GM23248 (cell line): ENCODE measurements at regions not wholly inside any gene's neighbourhood (a gene's known extent, or its start where the extent isn't known, plus 50 kb on each side); places are given as distances from the start of the nearest gene placed in this dataset.

Source experiments
- DNase-seq: peaks from one replicate; pipeline ENCODE4 v3.0.0-alpha.2; 2015
- H2AFZ ChIP-seq: fragments of 200-600 bp; sonication (generic); 2 replicates; pipeline ENCODE4 v1.6.1; 2016; ENCODE audit warnings: antibody characterized with exemption
- H3F3A ChIP-seq: fragments of 200-600 bp; sonication (generic); 2 replicates; pipeline ENCODE4 v1.6.1; 2016; ENCODE audit warnings: mild to moderate bottlenecking, antibody characterized with exemption, mixed run types; ENCODE audit not compliant: insufficient read depth
- H3K27ac ChIP-seq: fragments of 200-600 bp; sonication (generic); 2 replicates; pipeline ENCODE4 v1.5.1; 2016; ENCODE audit warnings: mild to moderate bottlenecking
- H3K27me3 ChIP-seq: fragments of 200-600 bp; sonication (generic); replicated peaks from 2 replicates; pipeline ENCODE4 v1.6.1; 2016; ENCODE audit warnings: mild to moderate bottlenecking; ENCODE audit not compliant: insufficient read depth
- H3K36me3 ChIP-seq: fragments of 200-600 bp; sonication (generic); 2 replicates; pipeline ENCODE4 v1.6.1; 2016; ENCODE audit warnings: low read depth, mild to moderate bottlenecking
- H3K4me1 ChIP-seq: fragments of 200-600 bp; sonication (generic); 2 replicates; pipeline ENCODE4 v1.6.1; 2016; ENCODE audit warnings: mild to moderate bottlenecking; ENCODE audit not compliant: insufficient read depth
- H3K4me2 ChIP-seq: fragments of 200-600 bp; sonication (generic); one replicate; pipeline ENCODE4 v1.6.1; 2016; ENCODE audit warnings: mild to moderate bottlenecking; ENCODE audit not compliant: unreplicated experiment
- H3K4me3 ChIP-seq: fragments of 200-600 bp; sonication (generic); 2 replicates; pipeline ENCODE4 v1.5.1; 2016; ENCODE audit warnings: mild to moderate bottlenecking
- H3K79me2 ChIP-seq: fragments of 200-600 bp; sonication (generic); 2 replicates; pipeline ENCODE4 v1.6.1; 2016; ENCODE audit warnings: mild to moderate bottlenecking; ENCODE audit not compliant: insufficient read depth
- H3K9ac ChIP-seq: fragments of 200-600 bp; sonication (generic); 2 replicates; pipeline ENCODE4 v1.6.1; 2016; ENCODE audit warnings: mild to moderate bottlenecking
- H3K9me2 ChIP-seq: fragments of 200-600 bp; sonication (generic); 2 replicates; pipeline ENCODE4 v1.6.1; 2016; ENCODE audit warnings: mixed run types, mild to moderate bottlenecking, moderate library complexity; ENCODE audit not compliant: insufficient read depth
- H3K9me3 ChIP-seq: fragments of 200-600 bp; sonication (generic); one replicate; pipeline ENCODE4 v1.6.1; 2017; ENCODE audit warnings: low read depth
- H4K20me1 ChIP-seq: fragments of 200-600 bp; sonication (generic); 2 replicates; pipeline ENCODE4 v1.6.0; 2016; ENCODE audit not compliant: insufficient read depth
- EZH2 ChIP-seq: fragments of 200-600 bp; sonication (generic); IDR thresholded peaks from 2 replicates; pipeline ENCODE4 v1.6.1; 2018; ENCODE audit warnings: antibody characterized with exemption, mild to moderate bottlenecking; ENCODE audit not compliant: insufficient read depth, poor library complexity, severe bottlenecking
- EZH2phosphoT487 ChIP-seq: fragments of 200-600 bp; sonication (generic); IDR thresholded peaks from 2 replicates; pipeline ENCODE4 v1.6.1; 2018; ENCODE audit warnings: antibody characterized with exemption, moderate library complexity, mild to moderate bottlenecking, low read depth; ENCODE audit not compliant: insufficient read depth
- WGBS, 2 experiments: methylation state at CpG; one replicate each; pipeline ENCODE4 v1.1.6; 2015 to 2017; ENCODE audit warnings: low lambda C conversion rate in 2 of 2, low coverage in 1 of 2; ENCODE audit errors: missing lambda C conversion rate in 2 of 2; 5-methylcytosine and 5-hydroxymethylcytosine counted together
- in situ Hi-C: fragments of 300-500 bp; cut with MboI; formaldehyde crosslinking; loops from 2 replicates; pipeline ENCODE4 v1.15.0; 2020

DNA sequence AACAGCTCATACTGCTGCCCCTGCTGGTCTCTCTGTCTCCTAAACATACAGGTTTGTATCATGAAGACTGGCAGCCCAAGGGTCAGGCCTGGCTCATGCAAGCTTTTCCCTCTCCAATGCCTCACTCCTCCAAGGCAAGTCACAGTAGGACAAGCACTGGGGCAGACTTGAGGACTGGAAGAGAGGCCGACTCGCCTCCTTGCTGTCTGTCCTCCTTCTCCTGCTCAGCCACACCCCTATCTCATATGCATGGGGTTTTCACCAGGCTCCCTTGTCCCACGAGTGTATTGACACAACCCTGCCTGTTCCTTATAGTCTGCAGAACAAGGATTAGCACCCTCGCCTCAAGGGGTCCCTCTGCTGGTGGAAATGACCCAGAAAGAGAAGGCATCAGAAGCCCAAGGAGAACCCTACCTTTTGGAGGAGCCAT lies 223.7 kb downstream of the SOX11 start:
- no peak overlapping the region for H3K4me3 ChIP-seq
- no peaks in the 10 kb centered on the region for H4K20me1 ChIP-seq
- 46 to 47% methylated on average over 4 of the region's 4 CpGs for WGBS, 2 experiments
- DNase-seq: peak; percentile 0
- in situ Hi-C loops: no loop called here
- no peaks in the 10 kb centered on the region for H3K9me3 ChIP-seq
- H3K36me3 ChIP-seq: no peaks in the 10 kb centered on the region
- no peak for TF ChIP-seq EZH2phosphoT487
- TF ChIP-seq EZH2: no peak
- H3K4me2 ChIP-seq: no peak overlapping the region
- no peak overlapping the region for H3K9ac ChIP-seq
- H3K4me1 ChIP-seq: no peaks in the 10 kb centered on the region
- no peaks in the 10 kb centered on the region for H3K9me2 ChIP-seq
- no peaks in the 10 kb centered on the region for H3K27me3 ChIP-seq
- H3K27ac ChIP-seq: no peak overlapping the region
- H2AFZ ChIP-seq: no peak overlapping the region
- no peaks in the 10 kb centered on the region for H3F3A ChIP-seq
- H3K79me2 ChIP-seq: no peaks in the 10 kb centered on the region

DNA sequence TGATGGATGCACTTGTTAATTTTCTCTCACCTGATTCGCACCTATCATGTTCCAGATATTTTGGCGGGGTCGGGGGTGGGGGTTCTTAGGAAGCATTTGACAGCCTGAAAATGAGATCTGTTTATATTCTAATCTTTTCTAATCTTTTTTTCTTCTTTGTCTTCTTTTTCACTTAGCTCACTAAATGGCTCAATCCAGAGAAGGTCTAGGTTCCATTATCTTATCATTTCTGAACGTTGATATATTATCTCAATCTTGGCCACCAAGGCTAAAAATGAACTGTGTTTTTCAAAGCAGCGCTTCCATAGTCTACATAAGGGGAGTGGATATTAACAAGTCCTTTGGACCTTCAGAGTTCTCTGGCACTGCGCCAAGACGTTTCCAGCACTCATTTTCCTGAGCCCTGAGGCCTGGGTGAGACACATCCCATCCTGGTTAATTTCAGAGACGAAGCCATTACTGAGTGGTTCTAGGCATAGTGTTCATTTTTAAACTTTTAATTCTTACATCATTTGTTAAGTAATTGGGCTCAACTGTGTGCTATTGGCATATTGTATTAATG lies 229.0 kb downstream of the SOX11 start:
- WGBS, 2 experiments: 32 to 43% methylated on average over 8 of the region's 8 CpGs
- TF ChIP-seq EZH2phosphoT487 (no peak), EZH2 (no peak)
- H2AFZ ChIP-seq: no peak overlapping the region

GRCh38 chr2:5923957-5924945 lies 232.1 kb downstream of the SOX11 start:
- no peak overlapping the region for H3K9ac ChIP-seq
- in situ Hi-C loops: no loop called here
- no peak overlapping the region for H3K4me2 ChIP-seq
- no peaks in the 10 kb centered on the region for H4K20me1 ChIP-seq
- no peak for TF ChIP-seq EZH2phosphoT487
- TF ChIP-seq EZH2: no peak
- H3K79me2 ChIP-seq: no peaks in the 10 kb centered on the region
- no peak for DNase-seq
- H3K4me1 ChIP-seq: no peaks in the 10 kb centered on the region
- H3K9me3 ChIP-seq: no peaks in the 10 kb centered on the region
- no peak overlapping the region for H3K27ac ChIP-seq
- H3K36me3 ChIP-seq: no peaks in the 10 kb centered on the region
- H2AFZ ChIP-seq: no peak overlapping the region
- H3F3A ChIP-seq: no peaks in the 10 kb centered on the region
- no peaks in the 10 kb centered on the region for H3K27me3 ChIP-seq
- no peak overlapping the region for H3K4me3 ChIP-seq
- 64 to 67% methylated on average over 12 of the region's 12 CpGs for WGBS, 2 experiments
- no peaks in the 10 kb centered on the region for H3K9me2 ChIP-seq

More for the DNA sequence above, 229.0 kb downstream of the SOX11 start:
- Histone ChIP-seq H3K36me3 (no peaks in the 10 kb centered on the region), H3F3A (no peaks in the 10 kb centered on the region), H3K9me2 (no peaks in the 10 kb centered on the region), H3K79me2 (no peaks in the 10 kb centered on the region), H4K20me1 (no peaks in the 10 kb centered on the region), H3K4me2 (no peak overlapping the region), H3K27me3 (no peaks in the 10 kb centered on the region), H3K27ac (no peak overlapping the region), H3K9me3 (no peaks in the 10 kb centered on the region), H3K4me3 (no peak overlapping the region), H3K9ac (no peak overlapping the region), H3K4me1 (no peaks in the 10 kb centered on the region)
- in situ Hi-C loops: no loop called here
- peak; percentile 1 for DNase-seq

DNA sequence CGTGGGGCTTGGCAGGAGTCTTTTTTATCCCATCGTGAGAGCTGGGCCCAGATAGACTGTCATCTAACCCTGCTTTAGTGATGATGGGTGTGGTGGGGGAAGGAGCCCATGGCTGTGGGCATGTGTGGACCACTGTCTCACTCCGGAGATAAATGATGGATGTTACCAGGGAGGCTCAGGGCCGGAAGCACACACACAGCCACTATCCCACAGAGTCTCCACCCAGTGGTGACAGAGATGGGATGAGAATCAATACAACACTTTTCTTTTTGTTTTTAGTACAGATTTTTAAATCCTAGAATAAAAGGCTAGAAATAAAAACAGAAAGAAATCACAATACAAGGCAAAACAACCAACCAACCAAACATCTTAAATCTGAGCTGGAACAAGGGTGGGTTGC lies 233.4 kb downstream of the SOX11 start:
- WGBS, 2 experiments: 52 to 58% methylated on average over 4 of the region's 4 CpGs
- no peak overlapping the region for H3K27ac ChIP-seq
- in situ Hi-C loops: no loop called here
- H3K4me2 ChIP-seq: no peak overlapping the region
- no peak for DNase-seq
- H3K36me3 ChIP-seq: no peaks in the 10 kb centered on the region
- no peaks in the 10 kb centered on the region for H3K27me3 ChIP-seq
- no peaks in the 10 kb centered on the region for H3K79me2 ChIP-seq
- H3K4me3 ChIP-seq: no peak overlapping the region
- no peak for TF ChIP-seq EZH2phosphoT487
- TF ChIP-seq EZH2: no peak
- H2AFZ ChIP-seq: no peak overlapping the region
- no peaks in the 10 kb centered on the region for H3F3A ChIP-seq
- no peaks in the 10 kb centered on the region for H3K9me3 ChIP-seq
- no peaks in the 10 kb centered on the region for H4K20me1 ChIP-seq
- no peak overlapping the region for H3K9ac ChIP-seq
- H3K4me1 ChIP-seq: no peaks in the 10 kb centered on the region
- H3K9me2 ChIP-seq: no peaks in the 10 kb centered on the region
